Type B pancreatic cell (in vitro differentiated cells): ENCODE measurements at regions not wholly inside any gene's neighbourhood (a gene's known extent, or its start where the extent isn't known, plus 50 kb on each side); places are given as distances from the start of the nearest gene placed in this dataset.

Experiments used
- DNase-seq: peaks from one replicate; pipeline ENCODE4 v3.0.0; 2021; ENCODE audit warnings: mixed read lengths; ENCODE audit not compliant: unreplicated experiment; ENCODE audit errors: extremely low spot score
- H3K27ac Mint-ChIP-seq: 2 replicates; pipeline ENCODE4 v1.8.0; 2021; ENCODE audit warnings: mild to moderate bottlenecking, mixed read lengths
- H3K27me3 Mint-ChIP-seq: 2 replicates; pipeline ENCODE4 v1.8.0; 2021; ENCODE audit warnings: mixed read lengths
- H3K36me3 Mint-ChIP-seq: 2 replicates; pipeline ENCODE4 v1.8.0; 2021; ENCODE audit warnings: mixed read lengths
- H3K4me1 Mint-ChIP-seq: one replicate; pipeline ENCODE4 v1.8.0; 2021; ENCODE audit warnings: mixed read lengths; ENCODE audit not compliant: unreplicated experiment
- H3K4me3 Mint-ChIP-seq: 2 replicates; pipeline ENCODE4 v1.8.0; 2021; ENCODE audit warnings: mild to moderate bottlenecking, mixed read lengths
- H3K9me3 Mint-ChIP-seq: 2 replicates; pipeline ENCODE4 v1.8.0; 2021; ENCODE audit warnings: mixed read lengths
- TF ChIP-seq, protein P1 (sequence below): fragments of 200-600 bp; sonication (generic); conservative IDR thresholded peaks from 2 replicates; pipeline ENCODE4 v1.5.0; 2021; ENCODE audit warnings: antibody characterized with exemption, mild to moderate bottlenecking

DNA sequence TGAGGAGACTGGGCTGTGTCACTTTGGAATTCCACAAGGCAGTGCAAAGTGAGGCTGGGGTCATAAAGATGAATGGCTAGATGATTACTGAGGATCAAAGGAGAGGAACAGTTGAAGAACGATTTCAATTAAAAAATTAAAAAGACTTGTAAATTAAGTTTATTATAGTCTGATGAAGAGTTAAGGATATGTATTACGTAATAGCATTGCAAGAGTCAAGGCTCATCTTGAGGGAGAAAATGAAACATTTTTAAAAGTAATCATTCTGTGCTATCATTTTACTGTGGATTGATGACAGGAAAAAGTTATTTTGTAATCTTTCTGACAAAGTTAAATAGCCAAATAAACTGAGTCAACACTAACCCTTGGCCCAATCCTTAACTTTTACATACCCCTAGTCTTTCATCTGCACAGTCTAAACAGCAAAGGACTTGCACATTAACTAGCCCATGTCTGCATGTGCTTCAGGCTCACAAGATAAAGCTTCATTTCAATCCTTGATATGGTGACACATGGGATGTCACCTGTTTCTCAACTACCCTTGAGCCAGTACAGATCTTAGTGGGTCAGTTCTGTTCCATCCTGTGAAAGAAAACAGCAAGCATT lies 465.5 kb upstream of the CTSO start:
- H3K4me3 Mint-ChIP-seq: no peak overlapping the region
- H3K27ac Mint-ChIP-seq: no peak overlapping the region
- H3K4me1 Mint-ChIP-seq: peaks cover 8% of the 10 kb centered on the region
- no peaks in the 10 kb centered on the region for H3K27me3 Mint-ChIP-seq
- no peak for DNase-seq
- H3K9me3 Mint-ChIP-seq: peaks cover 9% of the 10 kb centered on the region
- no peaks in the 10 kb centered on the region for H3K36me3 Mint-ChIP-seq
- TF ChIP-seq, protein P1, sequence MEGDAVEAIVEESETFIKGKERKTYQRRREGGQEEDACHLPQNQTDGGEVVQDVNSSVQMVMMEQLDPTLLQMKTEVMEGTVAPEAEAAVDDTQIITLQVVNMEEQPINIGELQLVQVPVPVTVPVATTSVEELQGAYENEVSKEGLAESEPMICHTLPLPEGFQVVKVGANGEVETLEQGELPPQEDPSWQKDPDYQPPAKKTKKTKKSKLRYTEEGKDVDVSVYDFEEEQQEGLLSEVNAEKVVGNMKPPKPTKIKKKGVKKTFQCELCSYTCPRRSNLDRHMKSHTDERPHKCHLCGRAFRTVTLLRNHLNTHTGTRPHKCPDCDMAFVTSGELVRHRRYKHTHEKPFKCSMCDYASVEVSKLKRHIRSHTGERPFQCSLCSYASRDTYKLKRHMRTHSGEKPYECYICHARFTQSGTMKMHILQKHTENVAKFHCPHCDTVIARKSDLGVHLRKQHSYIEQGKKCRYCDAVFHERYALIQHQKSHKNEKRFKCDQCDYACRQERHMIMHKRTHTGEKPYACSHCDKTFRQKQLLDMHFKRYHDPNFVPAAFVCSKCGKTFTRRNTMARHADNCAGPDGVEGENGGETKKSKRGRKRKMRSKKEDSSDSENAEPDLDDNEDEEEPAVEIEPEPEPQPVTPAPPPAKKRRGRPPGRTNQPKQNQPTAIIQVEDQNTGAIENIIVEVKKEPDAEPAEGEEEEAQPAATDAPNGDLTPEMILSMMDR: no peak

DNA sequence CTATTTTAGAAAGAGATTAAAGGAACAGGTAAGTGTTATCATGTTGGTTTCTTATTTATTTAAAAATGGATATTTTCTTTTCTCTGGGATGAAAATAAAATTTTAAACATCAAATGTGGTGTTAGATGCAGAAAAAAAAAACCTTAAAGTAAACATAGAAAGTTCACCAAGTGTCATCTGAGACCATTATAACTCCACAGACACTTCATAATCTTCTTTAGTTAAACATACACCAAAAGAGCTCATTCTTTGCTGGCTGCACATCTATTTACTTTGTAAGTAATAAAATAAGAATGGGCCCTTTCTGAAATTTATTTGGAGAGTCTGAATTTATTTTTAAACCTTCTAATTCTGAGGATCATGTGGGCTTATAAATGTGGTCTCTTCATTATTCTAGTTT lies 460.7 kb upstream of the CTSO start:
- H3K36me3 Mint-ChIP-seq: no peaks in the 10 kb centered on the region
- TF ChIP-seq, protein P1: no peak
- H3K27me3 Mint-ChIP-seq: no peaks in the 10 kb centered on the region
- H3K27ac Mint-ChIP-seq: no peak overlapping the region
- H3K9me3 Mint-ChIP-seq: peaks cover 5% of the 10 kb centered on the region
- DNase-seq: no peak
- no peak overlapping the region for H3K4me3 Mint-ChIP-seq
- H3K4me1 Mint-ChIP-seq: no peaks in the 10 kb centered on the region

DNA sequence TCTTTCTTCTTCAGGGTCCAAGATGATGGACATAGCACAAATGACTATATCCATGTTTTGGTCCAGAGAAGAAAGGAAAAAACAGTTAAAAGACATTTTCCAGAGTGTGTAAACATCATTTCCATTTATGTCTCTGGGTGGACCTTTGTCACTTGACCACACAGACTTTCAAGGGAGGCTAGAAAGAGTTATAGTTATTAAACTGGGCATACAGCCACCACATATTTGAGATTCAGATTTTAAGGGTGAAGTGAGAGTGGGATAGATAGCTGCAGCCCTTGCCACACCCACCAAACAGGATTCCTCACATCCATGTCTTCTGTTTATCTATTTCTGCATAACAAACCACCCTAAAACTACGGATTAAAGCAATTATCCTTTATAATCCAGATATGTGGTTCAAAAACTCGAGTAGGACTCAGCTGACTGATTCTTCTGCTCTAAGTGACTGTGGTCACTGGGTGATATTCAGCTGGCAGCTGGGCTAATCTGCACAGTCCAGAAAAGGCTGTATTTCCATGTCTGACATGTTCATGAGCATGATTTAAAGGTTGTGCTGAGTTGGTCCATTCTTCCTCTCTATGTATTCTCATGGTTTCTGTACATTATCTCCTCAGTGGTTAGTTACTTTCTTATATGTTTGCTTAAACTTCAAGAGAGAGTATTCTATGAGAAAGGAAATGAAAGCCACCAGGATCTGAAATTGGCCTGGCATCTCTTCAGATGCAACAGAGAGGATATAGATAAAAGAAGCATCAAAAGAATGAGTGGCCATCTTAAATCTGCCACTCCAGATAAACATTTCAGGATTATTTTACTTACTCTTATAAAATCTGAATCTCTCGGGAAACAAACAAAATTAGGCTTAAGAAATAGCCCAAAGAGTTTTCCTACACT lies 459.8 kb upstream of the CTSO start:
- Mint-ChIP-seq H3K27me3 (no peaks in the 10 kb centered on the region), H3K27ac (no peak overlapping the region), H3K4me3 (no peak overlapping the region), H3K4me1 (no peaks in the 10 kb centered on the region), H3K36me3 (no peaks in the 10 kb centered on the region), H3K9me3 (peaks cover 5% of the 10 kb centered on the region)
- TF ChIP-seq, protein P1: no peak
- DNase-seq: no peak

DNA sequence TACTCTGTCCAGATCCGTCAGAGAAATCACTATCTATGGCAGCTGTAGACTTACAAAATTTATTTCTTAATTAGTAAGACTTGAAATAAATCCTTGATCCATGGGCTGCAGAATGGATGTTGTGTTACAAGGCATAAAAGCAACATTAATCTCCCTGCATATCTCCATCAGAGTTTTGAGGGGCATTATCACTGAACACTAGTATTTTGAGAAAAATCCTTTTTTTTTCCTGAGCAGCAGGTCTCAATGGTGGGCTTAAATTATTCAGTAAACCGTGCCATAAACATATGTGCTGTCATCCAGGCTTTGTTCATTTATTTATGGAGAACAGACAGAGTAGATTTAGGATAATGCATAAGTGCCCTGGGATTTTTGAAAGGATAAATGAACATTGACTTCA lies 457.9 kb upstream of the CTSO start:
- H3K4me1 Mint-ChIP-seq: no peaks in the 10 kb centered on the region
- no peaks in the 10 kb centered on the region for H3K9me3 Mint-ChIP-seq
- H3K36me3 Mint-ChIP-seq: no peaks in the 10 kb centered on the region
- H3K27ac Mint-ChIP-seq: no peak overlapping the region
- TF ChIP-seq, protein P1: no peak
- no peak for DNase-seq
- no peaks in the 10 kb centered on the region for H3K27me3 Mint-ChIP-seq
- no peak overlapping the region for H3K4me3 Mint-ChIP-seq

DNA sequence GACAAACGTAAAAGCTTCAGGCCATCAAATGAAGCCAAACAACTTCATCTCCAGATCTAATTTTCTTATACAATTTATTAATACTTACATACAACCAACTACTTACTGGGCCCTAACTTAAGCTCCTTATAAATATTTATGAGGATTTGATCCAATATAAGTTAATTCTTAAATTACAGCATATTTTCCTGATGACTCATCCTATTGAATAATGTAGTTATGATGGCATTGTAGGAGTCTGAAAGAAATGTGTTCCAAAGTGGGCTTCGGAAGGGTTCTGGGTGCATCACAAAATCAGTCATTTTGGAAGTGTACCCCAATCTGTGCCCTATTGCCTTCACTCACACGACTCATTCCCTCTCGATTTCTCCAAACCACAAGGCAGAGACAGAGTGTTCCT lies 455.1 kb upstream of the CTSO start:
- no peak for DNase-seq
- H3K27me3 Mint-ChIP-seq: no peaks in the 10 kb centered on the region
- peaks cover 5% of the 10 kb centered on the region for H3K9me3 Mint-ChIP-seq
- no peak overlapping the region for H3K27ac Mint-ChIP-seq
- H3K4me1 Mint-ChIP-seq: no peaks in the 10 kb centered on the region
- TF ChIP-seq, protein P1: no peak
- H3K36me3 Mint-ChIP-seq: no peaks in the 10 kb centered on the region
- H3K4me3 Mint-ChIP-seq: no peak overlapping the region
